Activated CD8-positive, alpha-beta memory T cell treated with anti-CD3 and anti-CD28 coated beads for 36 hours (primary cell): ENCODE measurements at regions not wholly inside any gene's neighbourhood (a gene's known extent, or its start where the extent isn't known, plus 50 kb on each side); places are given as distances from the start of the nearest gene placed in this dataset.

ENCODE experiments used
- CTCF ChIA-PET: fragments of 350-600 bp; sonication (Branson Sonifier 250); formaldehyde crosslinking; loops from one replicate; lab custom pipeline; 2021; ENCODE audit warnings: antibody characterized with exemption; lab: Charles Lee
- POLR2A ChIA-PET: fragments of 350-600 bp; sonication (Branson Sonifier 250); formaldehyde crosslinking; loops from one replicate; lab custom pipeline; 2021; ENCODE audit warnings: antibody characterized with exemption; lab: Charles Lee

- CTCF ChIA-PET, result no interaction called here
Measured at GRCh38 chr6:88558981-88559380, 392.8 kb upstream of the CNR1 start.

GRCh38 chr6:88556663-88557062, 390.5 kb upstream of the CNR1 start:
- ChIA-PET POLR2A (no interaction called here), CTCF (no interaction called here)

More at GRCh38 chr6:88558981-88559380, 392.8 kb upstream of the CNR1 start:
- POLR2A ChIA-PET, result no interaction called here

- CTCF ChIA-PET, result interaction anchor here (1.0 kb wide), 1 partner anchor 30 kb away, joined by 3 read pairs; no protein-coding TSS in a partner anchor
- POLR2A ChIA-PET, result no interaction called here
Measured at GRCh38 chr6:88548891-88549505, 382.9 kb upstream of the CNR1 start.

- ChIA-PET CTCF (interaction anchor here (1.0 kb wide), 1 partner anchor 29 kb away, joined by 3 read pairs; no protein-coding TSS in a partner anchor), POLR2A (no interaction called here)
Measured at GRCh38 chr6:88547768-88548167, 381.6 kb upstream of the CNR1 start.

GRCh38 chr6:88545991-88546390, 379.8 kb upstream of the CNR1 start:
- ChIA-PET POLR2A (no interaction called here), CTCF (no interaction called here)

GRCh38 chr6:88544986-88545612, 379.0 kb upstream of the CNR1 start:
- POLR2A ChIA-PET, result no interaction called here
- CTCF ChIA-PET, result no interaction called here

- CTCF ChIA-PET, result no interaction called here
- POLR2A ChIA-PET, result no interaction called here
Measured at GRCh38 chr6:88539295-88539764, 373.2 kb upstream of the CNR1 start.

- ChIA-PET POLR2A (no interaction called here), CTCF (no interaction called here)
Measured at GRCh38 chr6:88538840-88539239, 372.7 kb upstream of the CNR1 start.

- CTCF ChIA-PET, result no interaction called here
- POLR2A ChIA-PET, result no interaction called here
Measured at GRCh38 chr6:88538130-88538706, 372.1 kb upstream of the CNR1 start.

GRCh38 chr6:88536071-88536625, 370.0 kb upstream of the CNR1 start:
- ChIA-PET CTCF (no interaction called here), POLR2A (no interaction called here)

GRCh38 chr6:88535306-88535705, 369.2 kb upstream of the CNR1 start:
- ChIA-PET POLR2A (no interaction called here), CTCF (no interaction called here)

GRCh38 chr6:88532241-88532860, 366.2 kb upstream of the CNR1 start:
- POLR2A ChIA-PET, result no interaction called here
- CTCF ChIA-PET, result interaction anchor here (0.7 kb wide), 1 partner anchor 310 kb away, joined by 3 read pairs; no protein-coding TSS in a partner anchor

- CTCF ChIA-PET, result no interaction called here
- POLR2A ChIA-PET, result no interaction called here
Measured at GRCh38 chr6:88529726-88530125, 363.6 kb upstream of the CNR1 start.

GRCh38 chr6:88520445-88520844, 354.3 kb upstream of the CNR1 start:
- POLR2A ChIA-PET, result no interaction called here
- CTCF ChIA-PET, result no interaction called here

- CTCF ChIA-PET, result no interaction called here
Measured at GRCh38 chr6:88520017-88520338, 353.8 kb upstream of the CNR1 start.

GRCh38 chr6:88519301-88520016, 353.3 kb upstream of the CNR1 start:
- POLR2A ChIA-PET, result no interaction called here
- CTCF ChIA-PET, result no interaction called here

More at GRCh38 chr6:88520017-88520338, 353.8 kb upstream of the CNR1 start:
- POLR2A ChIA-PET, result no interaction called here

GRCh38 chr6:88517737-88518136, 351.6 kb upstream of the CNR1 start:
- POLR2A ChIA-PET, result no interaction called here
- CTCF ChIA-PET, result no interaction called here

GRCh38 chr6:88513920-88514319, 347.8 kb upstream of the CNR1 start:
- CTCF ChIA-PET, result no interaction called here
- POLR2A ChIA-PET, result no interaction called here

- CTCF ChIA-PET, result no interaction called here
- POLR2A ChIA-PET, result no interaction called here
Measured at GRCh38 chr6:88513471-88513870, 347.3 kb upstream of the CNR1 start.

- CTCF ChIA-PET, result no interaction called here
- POLR2A ChIA-PET, result no interaction called here
Measured at GRCh38 chr6:88512951-88513350, 346.8 kb upstream of the CNR1 start.
